NCI-H345 treated with DMSO at 0.1 percent for 48 hours (cell line): ENCODE measurements at regions not wholly inside any gene's neighbourhood (a gene's known extent, or its start where the extent isn't known, plus 50 kb on each side); places are given as distances from the start of the nearest gene placed in this dataset.

Experiments
- DNase-seq: peaks from one replicate; lab custom pipeline; 2025; ENCODE audit not compliant: unreplicated experiment; lab: John Stamatoyannopoulos, UW

DNA sequence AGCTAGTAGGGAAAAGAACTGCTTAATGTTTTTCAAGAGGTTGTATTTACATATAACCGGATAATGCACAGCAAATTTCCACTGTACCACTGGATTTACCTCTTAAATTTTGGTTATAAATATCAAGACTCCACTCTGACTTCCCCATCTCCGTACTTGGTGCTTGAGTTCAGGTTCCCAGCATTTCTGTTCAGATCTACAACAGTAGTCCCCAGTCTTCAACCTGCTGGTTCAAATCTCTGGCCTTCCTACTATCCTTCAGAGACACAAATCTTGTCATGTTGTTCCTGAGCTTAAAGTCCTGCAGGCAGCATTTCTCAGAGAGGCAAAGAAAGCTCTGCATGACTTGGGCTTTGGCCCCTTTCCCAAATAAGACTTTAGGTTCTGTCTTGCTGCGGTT lies 392.6 kb upstream of the ATP5MC3 start:
- DNase-seq: no peak

DNA sequence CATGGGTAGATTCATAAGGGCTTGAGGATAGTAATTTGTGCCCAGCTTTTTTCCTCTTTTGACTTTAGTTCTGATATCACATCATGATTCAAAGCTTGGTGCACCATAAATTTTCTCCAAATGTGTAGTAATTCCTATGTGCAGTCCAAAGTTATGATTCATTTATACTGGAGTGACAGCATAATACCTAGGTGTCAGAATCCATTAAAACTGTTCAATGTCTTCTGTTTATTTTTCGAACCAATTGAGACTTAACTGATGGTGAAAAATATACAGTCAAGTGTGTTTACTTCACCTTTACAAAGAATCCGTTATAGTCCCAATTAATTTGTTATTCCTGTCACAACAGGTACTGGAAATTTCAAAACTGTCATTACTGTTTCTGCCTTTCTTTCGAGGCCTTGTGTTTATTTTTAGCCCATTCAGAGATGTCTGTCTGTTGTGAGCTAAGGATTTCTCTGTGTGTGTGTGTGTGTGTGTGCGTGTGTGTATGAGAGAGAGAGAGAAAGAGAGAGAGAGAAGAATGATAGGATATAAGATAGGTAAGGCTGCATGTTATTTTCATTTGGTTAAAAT lies 389.7 kb upstream of the ATP5MC3 start:
- peak; percentile 1 for DNase-seq

DNA sequence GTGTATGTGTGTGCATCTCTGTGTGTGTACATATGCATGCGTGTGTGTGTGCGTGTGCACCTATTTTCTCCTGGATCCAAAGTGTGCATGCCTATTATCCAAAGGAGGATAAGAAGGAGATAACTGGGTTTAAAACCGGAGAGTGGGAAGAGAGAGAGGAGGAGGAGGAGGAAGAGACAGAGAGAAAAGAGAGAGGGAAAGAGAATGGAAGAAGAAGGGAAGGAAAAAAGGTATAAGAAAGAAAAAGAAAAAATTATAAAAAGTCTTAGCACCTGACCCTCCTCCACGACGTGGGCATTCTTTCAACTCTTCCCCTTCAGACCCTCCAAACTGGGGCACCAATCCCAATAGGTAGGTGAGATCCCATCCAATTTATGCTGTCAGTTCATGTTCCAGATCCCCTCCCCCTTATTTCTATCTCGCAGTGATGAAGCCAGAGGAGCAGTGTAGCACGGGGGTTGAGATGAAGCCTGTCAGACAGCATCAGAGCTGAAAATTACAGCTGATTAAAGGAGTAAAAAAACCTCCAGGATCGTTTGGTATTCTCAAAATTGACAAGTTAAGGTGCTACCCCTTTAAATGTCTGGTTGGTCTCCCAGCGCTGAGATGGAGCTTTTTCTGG lies 386.7 kb upstream of the ATP5MC3 start:
- no peak for DNase-seq

DNA sequence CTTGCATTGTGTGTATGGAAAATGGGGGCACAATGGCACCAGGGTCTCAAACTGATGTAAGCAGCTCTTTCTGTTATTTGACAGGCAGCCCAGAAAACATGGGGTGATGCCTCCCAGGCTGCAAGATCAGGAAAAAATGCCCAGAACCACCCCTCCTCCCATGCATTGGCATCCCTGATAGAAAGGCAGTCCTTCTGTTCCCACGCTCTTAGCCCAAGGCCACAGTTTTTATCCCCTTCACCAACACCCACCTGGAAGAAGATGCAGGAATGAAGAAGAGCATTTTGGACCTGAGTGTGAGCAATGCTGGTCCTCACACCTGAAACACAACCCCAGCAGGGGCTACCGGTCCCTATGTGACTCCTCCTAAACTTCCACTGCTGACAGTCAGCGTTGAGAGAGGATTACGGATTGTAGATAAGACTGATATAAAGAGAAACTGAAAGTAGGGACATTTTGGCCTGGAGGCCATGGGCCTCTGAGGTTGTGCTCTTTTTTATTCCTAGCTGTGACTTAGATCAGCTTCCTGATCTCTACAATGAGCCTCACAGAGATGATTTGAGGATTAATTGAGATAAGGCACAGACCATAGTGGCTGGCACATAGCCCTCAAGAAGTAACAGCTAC lies 386.0 kb upstream of the ATP5MC3 start:
- DNase-seq: no peak

DNA sequence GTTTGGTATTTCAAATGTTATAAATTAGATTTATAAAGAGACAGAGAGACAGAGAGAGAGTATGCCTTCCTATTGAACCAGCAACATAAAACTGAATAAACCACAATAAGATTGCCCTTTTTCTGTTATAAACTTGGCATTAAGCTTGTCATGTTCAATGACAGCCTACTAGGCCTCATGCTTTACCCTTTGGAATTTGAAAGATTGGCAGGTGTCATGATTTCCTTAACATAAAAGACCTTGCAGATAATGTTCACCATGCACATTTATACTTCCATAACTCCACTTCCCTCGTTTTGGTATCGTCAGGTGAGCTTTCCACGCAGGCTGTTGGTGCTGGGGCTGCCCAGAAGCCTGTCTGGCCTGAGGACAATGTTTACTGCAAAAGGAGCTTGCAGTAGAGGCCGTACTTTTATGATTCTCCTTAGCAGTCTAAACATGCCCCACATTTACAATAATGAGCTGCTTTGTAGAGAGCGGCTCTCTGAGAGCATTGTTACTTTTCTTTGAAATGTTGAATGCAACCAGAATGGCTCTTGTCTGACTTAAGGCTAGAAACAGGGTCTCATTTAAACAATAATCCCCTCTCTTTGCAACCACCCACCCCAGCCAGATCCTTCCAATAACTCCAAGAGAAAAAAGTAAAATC lies 379.1 kb upstream of the ATP5MC3 start:
- DNase-seq: no peak

DNA sequence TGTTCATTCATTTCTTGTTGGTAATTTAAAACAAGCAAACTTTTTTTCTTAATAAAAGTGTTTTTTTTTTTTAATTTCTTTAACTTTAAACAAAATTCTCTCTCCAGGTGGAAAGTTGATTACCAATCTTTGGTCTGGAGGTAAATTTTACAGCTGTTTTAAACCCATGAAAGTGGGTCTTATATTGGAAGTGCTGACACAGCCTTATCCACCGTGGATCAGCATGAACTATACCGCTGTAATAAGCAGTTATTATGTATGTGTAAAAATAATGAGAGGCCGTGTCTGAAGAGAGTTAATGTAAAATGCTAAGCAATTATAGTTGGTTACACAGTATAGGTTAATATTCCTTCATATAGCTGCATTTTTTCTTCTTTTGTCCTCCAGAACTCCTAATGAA lies 378.1 kb upstream of the ATP5MC3 start:
- no peak for DNase-seq

DNA sequence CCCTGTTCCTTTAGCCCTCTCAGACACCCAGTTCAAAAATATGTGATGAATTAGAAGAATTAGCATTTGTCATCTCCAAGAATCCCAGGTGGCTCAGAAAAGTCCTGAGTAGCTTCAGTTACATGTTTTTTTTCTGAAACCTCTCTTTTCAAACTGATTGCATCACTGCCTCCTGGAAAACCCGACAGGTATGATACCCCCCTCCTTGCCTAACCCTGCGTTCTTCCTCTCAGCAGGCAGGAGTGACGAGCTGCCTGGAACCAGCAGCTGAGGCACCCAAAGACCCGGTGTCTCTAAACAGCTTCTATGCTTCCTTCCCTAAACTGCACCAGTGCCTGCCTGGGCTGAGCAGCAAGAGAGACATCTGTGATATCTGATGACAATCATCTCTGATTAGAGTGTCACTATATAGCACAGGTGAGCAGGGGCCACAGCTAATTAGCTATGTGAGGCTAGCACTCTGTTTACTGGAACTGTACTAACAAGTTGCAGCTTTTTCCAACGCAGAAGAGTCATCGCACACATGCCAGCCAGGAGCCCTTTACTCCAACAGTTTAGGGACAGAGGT lies 376.4 kb upstream of the ATP5MC3 start:
- DNase-seq: no peak

GRCh38 chr2:175553910-175554309 lies 372.4 kb upstream of the ATP5MC3 start:
- DNase-seq: no peak

DNA sequence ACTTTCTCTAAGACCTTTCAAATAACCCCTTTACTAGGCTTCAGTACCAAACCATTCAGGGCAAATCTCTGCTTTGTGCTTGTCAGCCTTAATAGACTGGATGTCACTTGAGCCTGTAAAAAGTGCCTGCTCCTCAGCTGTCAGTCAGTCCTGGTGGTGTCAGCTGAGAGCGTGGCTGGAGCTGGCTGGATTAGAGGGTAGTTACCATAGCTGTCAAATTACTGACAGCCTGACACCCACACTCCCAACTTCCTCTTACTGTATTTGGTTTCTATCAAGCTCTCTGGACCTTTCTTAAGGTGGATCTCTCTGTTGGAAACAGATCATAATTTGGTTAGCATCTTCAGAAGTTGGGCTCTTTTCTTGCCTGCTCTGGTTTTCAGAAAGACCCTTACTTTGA lies 371.4 kb upstream of the ATP5MC3 start:
- DNase-seq: no peak

- DNase-seq: no peak
Measured at GRCh38 chr2:175540421-175540820, 358.9 kb upstream of the ATP5MC3 start.

DNA sequence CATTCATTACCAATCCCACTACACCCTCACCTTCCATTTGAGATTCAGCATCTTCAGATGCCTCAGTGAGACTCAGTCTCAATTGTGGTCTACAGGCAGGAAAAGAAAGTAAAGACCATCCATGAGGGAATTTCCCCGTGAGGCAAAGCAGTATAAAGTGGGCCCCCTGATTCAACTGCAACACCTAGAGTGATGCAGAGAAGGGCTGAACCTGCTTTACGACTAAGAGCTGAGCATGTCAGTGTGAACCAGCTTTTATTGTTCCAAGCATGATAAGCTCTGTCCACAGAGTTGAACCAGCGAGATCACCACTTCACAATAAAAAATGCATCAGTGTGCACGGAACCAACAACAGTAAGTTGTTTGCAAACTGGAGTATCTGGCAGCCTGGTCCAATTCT lies 357.6 kb upstream of the ATP5MC3 start:
- no peak for DNase-seq

DNA sequence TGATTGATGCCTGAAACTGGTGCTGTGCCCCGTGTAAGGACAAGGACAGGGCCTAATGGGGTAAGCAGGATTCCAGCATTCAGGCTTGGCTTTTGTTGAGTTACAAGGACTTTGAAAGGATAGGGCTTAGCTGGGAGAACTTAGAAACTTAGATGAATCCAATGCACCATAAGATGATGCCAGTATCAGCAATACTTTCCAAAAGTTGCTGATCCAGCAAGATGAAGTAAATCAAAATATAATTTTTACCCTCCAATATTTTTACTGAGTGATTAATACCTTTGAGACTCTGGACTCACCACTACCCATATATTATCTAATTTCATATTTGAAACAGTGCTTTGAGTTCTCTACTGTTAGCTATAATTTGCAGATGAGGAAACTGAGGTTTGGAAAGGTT lies 354.5 kb upstream of the ATP5MC3 start:
- no peak for DNase-seq

- no peak for DNase-seq
Measured at GRCh38 chr2:175535631-175536030, 354.1 kb upstream of the ATP5MC3 start.

DNA sequence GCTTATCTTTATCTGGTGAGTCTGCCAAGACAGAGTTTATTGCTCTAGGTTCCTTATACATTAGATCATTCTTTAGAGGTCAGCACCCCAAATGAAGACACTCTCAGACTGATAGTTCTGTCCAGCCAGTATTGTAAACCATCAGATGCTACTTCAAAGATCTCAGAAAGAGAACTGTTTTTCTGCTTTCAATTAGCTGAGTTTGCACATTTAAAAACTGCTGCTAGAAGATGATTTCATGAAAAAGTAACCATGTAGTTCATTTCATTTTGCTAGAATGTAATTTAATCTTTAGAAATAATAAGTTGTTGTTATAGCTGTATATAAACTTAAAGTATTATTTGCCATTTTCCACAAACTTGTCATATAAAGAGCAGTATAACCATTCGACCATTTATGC lies 344.5 kb upstream of the ATP5MC3 start:
- DNase-seq: no peak

- DNase-seq: no peak
Measured at GRCh38 chr2:175523001-175523400, 341.5 kb upstream of the ATP5MC3 start.

- no peak for DNase-seq
Measured at GRCh38 chr2:175518206-175518605, 336.7 kb upstream of the ATP5MC3 start.

GRCh38 chr2:175516555-175516954 lies 335.0 kb upstream of the ATP5MC3 start:
- no peak for DNase-seq

DNA sequence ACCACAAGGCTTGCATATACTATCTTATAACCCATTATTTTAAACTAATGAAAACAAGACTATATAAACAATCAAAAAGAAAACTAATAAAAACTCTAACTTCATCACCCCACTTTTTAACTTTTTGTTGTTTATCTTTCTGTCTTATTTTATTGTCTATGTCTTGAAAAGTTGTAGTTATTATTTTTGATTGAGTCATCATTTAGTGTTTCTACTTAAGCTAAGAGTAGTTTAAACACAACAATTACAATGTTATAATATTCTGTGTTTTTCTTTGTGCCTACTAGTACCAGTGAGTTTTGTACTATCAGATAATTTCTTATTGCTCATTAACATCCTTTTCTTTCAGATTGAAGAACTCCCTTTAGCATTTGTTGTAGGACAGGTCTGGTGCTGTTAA lies 318.7 kb upstream of the ATP5MC3 start:
- no peak for DNase-seq

DNA sequence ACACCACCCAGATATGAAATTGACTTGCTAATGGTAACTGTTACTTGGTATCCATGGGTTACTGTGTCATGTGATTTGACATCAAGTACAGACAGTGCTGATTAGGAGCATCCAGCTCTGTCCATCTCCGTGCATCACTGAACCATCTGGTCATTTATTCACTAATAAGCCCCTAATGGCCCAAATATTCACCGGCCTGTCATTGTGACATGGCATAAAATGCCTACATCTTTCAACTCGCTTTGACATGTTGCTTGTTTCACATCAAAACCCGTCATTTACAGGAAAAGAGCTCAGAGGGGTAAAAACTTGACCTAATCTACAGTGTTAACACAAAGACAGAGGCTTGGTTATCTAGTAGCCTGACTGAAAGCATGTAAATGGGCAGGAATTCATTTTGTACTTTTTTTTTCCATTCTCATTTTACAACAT lies 308.9 kb upstream of the ATP5MC3 start:
- no peak for DNase-seq

DNA sequence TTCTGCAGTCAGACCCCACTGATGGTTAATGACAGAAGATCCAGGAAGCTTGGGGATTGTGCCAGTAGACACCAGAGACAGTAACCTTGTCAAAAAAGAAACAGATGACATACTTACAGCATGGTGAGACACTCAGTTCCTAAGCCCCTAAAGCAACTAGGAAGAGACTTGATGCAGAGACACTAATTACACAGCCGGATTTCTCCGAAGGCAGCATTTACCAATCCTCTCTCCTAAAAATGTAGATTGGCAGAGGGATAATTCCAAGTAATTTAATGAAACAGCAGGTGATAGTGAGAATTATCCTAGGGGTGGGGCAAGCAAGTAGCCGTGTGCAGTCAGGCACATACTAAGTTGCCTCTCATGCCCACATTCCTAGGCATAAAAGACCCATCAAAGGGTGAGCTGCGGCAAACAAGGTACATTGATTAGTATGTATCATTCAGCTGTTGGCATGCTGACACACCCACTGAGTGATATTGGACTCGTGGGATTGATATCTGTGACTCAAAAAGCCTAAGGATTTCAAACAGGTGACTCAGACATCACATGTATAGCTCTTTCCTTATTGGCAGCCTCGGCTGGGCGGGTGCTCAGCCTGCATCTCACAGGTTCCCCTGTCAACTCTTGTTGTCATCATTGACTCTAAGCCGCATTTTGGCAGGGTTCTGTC lies 296.7 kb upstream of the ATP5MC3 start:
- no peak for DNase-seq

DNA sequence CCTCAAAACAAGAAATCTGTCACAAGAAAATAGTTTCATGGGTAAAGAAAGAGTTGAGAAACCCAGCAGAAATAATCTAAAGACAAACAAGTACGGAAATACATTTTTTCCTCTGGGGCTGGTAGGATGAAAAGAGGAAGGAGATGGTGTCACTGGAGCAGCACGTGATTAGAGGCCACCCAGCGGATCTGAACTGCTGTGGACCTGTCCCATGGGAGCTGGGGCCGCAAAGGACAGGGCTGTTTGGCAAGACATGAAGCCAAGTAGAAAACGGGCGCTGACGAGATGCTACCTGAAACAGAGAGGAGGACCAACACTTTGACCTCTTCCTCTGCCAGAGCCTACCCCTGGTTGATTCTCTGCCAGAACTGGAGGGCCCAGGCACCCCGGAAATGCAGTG lies 295.4 kb upstream of the ATP5MC3 start:
- DNase-seq: no peak
